Gastroesophageal sphincter (tissue), 3 donors: ENCODE measurements at regions not wholly inside any gene's neighbourhood (a gene's known extent, or its start where the extent isn't known, plus 50 kb on each side); places are given as distances from the start of the nearest gene placed in this dataset.

Source experiments
- CTCF ChIP-seq, 4 experiments: fragments of 200-600 bp in 2 of 4; fragments of 450-650 bp in 2 of 4; sonication (generic) in 1 of 4; IDR thresholded peaks; one replicate each; pipeline ENCODE4 v1.5.1; 2017 to 2019; ENCODE audit warnings: antibody characterized with exemption in 4 of 4, mild to moderate bottlenecking in 2 of 4, moderate library complexity in 2 of 4
- EP300 ChIP-seq: sonication (generic); formaldehyde crosslinking; IDR thresholded peaks from one replicate; pipeline ENCODE4 v1.6.1; 2017; ENCODE audit warnings: antibody characterized with exemption, mild to moderate bottlenecking
- POLR2A ChIP-seq, 2 donors: fragments of 450-650 bp; IDR thresholded peaks; one replicate each; pipeline ENCODE4 v1.6.1; 2017; ENCODE audit warnings: antibody characterized with exemption in 2 of 2, mild to moderate bottlenecking in 2 of 2, moderate library complexity in 1 of 2
- POLR2AphosphoS5 ChIP-seq: sonication (generic); formaldehyde crosslinking; IDR thresholded peaks from one replicate; pipeline ENCODE4 v1.6.1; 2017; ENCODE audit warnings: antibody characterized with exemption

- TF ChIP-seq CTCF (IDR thresholded peaks at IDR 0.05) (no peak), POLR2A (IDR thresholded peaks at IDR 0.05) (no peak), EP300 (no peak), POLR2AphosphoS5 (no peak)
These were observed 53.2 kb upstream of the C1QTNF7 start for GRCh38 chr4:15374656-15375055.
